Fibroblast of lung (primary cell): ENCODE measurements at regions not wholly inside any gene's neighbourhood (a gene's known extent, or its start where the extent isn't known, plus 50 kb on each side); places are given as distances from the start of the nearest gene placed in this dataset.

Experiments used
- DNase-seq, 2 donors: peaks; one replicate each; pipeline versions ENCODE4 v3.0.0 to v3.0.0-alpha.2; 2010; ENCODE audit warnings: low read depth in 2 of 2
- H2AFZ ChIP-seq: 2 replicates; pipeline ENCODE4 v1.5.1; 2012; ENCODE audit warnings: low read length, control low read depth, inconsistent platforms
- H3K27ac ChIP-seq: 2 replicates; pipeline ENCODE4 v1.5.1; 2011; ENCODE audit warnings: low read length, control low read depth; ENCODE audit not compliant: insufficient read depth
- H3K27me3 ChIP-seq: 2 replicates; pipeline ENCODE4 v1.5.1; 2011; ENCODE audit warnings: mild to moderate bottlenecking, low read length; ENCODE audit not compliant: control insufficient read depth, insufficient read depth
- H3K36me3 ChIP-seq: 2 replicates; pipeline ENCODE4 v1.5.1; 2011; ENCODE audit warnings: low read length; ENCODE audit not compliant: control insufficient read depth, insufficient read depth
- H3K4me1 ChIP-seq: 2 replicates; pipeline ENCODE4 v1.5.1; 2011; ENCODE audit warnings: low read length; ENCODE audit not compliant: control insufficient read depth, insufficient read depth; ENCODE audit errors: extremely low read depth
- H3K4me2 ChIP-seq: 2 replicates; pipeline ENCODE4 v1.5.1; 2011; ENCODE audit warnings: low read length, control low read depth; ENCODE audit not compliant: insufficient read depth; ENCODE audit errors: extremely low read depth
- H3K4me3 ChIP-seq, 4 experiments: fragments of 200-600 bp in 1 of 4; sonication (generic) in 1 of 4; replicated peaks in 1 of 4; 2 replicates each; pipeline ENCODE4 v1.5.1; 2011 to 2016; ENCODE audit warnings: low read length in 4 of 4, low read depth in 3 of 4, mild to moderate bottlenecking in 3 of 4, control low read depth in 2 of 4, inconsistent platforms in 1 of 4, mixed read lengths in 1 of 4; ENCODE audit not compliant: insufficient read depth in 1 of 4; ENCODE audit errors: control extremely low read depth in 1 of 4
- H3K79me2 ChIP-seq: 2 replicates; pipeline ENCODE4 v1.5.1; 2012; ENCODE audit warnings: mild to moderate bottlenecking, low read length, inconsistent platforms; ENCODE audit not compliant: control insufficient read depth, insufficient read depth
- H3K9ac ChIP-seq: 2 replicates; pipeline ENCODE4 v1.5.1; 2011; ENCODE audit warnings: mild to moderate bottlenecking, low read length, control low read depth; ENCODE audit not compliant: insufficient read depth
- H3K9me3 ChIP-seq: 2 replicates; pipeline ENCODE4 v1.5.1; 2012; ENCODE audit warnings: low read depth, low read length; ENCODE audit not compliant: control insufficient read depth, insufficient read depth
- H4K20me1 ChIP-seq: 2 replicates; pipeline ENCODE4 v1.5.1; 2011; ENCODE audit warnings: low read length; ENCODE audit not compliant: control insufficient read depth, insufficient read depth; ENCODE audit errors: extremely low read depth
- EZH2 ChIP-seq: IDR thresholded peaks from 2 replicates; pipeline ENCODE4 v1.5.1; 2012; ENCODE audit warnings: low read length, control low read depth, mild to moderate bottlenecking; ENCODE audit errors: missing control alignments
- TF ChIP-seq, protein P1 (sequence below), 2 donors: IDR thresholded peaks in 1 of 2; conservative IDR thresholded peaks in 1 of 2; 1 replicate in 1 of 2; 2 replicates in 1 of 2; pipeline ENCODE4 v1.5.1; 2011 to 2012; ENCODE audit warnings: low read length in 2 of 2, control low read depth in 1 of 2, inconsistent platforms in 1 of 2, low read depth in 1 of 2, mild to moderate bottlenecking in 1 of 2

DNA sequence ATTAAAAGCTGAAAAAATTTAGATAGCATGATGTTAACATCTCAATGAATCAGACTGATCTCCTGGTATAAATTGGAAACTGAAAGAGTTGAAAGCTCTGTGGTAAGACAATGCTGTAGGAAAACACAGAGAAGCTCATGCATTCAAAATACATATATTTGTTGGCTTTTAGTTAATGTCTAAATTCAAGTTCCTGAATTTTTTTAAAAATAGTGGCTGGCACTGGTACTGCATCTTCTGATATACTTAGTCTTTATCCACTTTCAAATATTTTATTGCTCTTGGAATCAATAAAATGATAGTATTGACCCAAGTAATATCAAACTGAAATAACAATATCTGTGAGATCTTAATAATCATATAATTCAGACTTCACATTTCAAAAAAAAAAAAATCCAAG, 151.4 kb upstream of the FIGN start:
- no peak overlapping the region for H3K4me3 ChIP-seq
- DNase-seq: no peak
- no peak overlapping the region for H3K9ac ChIP-seq
- TF ChIP-seq, protein P1, sequence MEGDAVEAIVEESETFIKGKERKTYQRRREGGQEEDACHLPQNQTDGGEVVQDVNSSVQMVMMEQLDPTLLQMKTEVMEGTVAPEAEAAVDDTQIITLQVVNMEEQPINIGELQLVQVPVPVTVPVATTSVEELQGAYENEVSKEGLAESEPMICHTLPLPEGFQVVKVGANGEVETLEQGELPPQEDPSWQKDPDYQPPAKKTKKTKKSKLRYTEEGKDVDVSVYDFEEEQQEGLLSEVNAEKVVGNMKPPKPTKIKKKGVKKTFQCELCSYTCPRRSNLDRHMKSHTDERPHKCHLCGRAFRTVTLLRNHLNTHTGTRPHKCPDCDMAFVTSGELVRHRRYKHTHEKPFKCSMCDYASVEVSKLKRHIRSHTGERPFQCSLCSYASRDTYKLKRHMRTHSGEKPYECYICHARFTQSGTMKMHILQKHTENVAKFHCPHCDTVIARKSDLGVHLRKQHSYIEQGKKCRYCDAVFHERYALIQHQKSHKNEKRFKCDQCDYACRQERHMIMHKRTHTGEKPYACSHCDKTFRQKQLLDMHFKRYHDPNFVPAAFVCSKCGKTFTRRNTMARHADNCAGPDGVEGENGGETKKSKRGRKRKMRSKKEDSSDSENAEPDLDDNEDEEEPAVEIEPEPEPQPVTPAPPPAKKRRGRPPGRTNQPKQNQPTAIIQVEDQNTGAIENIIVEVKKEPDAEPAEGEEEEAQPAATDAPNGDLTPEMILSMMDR (conservative IDR thresholded peaks at IDR 0.05 in 1 of 2, IDR thresholded peaks at IDR 0.05 in 1 of 2; ENCODE audit: low read depth in 1 of 2, low read length in 2 of 2): peak in 1 of 2 donors; percentile 16
- no peak for TF ChIP-seq EZH2
- no peak overlapping the region for H2AFZ ChIP-seq
- H3K27me3 ChIP-seq: no peaks in the 10 kb centered on the region
- H3K4me1 ChIP-seq: no peaks in the 10 kb centered on the region
- no peak overlapping the region for H3K27ac ChIP-seq
- H3K79me2 ChIP-seq: no peaks in the 10 kb centered on the region
- H3K9me3 ChIP-seq: no peaks in the 10 kb centered on the region
- no peaks in the 10 kb centered on the region for H3K36me3 ChIP-seq
- no peak overlapping the region for H3K4me2 ChIP-seq
- no peaks in the 10 kb centered on the region for H4K20me1 ChIP-seq

DNA sequence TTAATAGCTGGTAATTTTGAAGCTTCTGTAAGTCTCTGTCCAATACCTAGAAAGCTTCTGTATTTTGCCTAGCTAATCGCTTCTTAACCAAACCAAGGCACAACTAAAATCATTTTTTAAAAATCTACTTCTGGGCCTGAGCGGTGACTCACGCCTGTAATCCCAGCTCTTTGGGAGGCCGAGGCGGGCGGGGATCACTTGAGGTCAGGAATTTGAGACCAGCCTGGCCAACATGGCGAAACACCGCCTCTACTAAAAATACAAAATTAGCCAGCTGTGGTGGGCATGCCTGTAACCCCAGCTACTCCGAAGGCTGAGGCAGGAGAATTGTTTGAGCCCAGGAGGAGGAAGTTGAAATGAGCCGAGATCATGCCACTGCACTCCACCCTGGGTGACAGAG, 148.6 kb upstream of the FIGN start:
- Histone ChIP-seq H3K9me3 (no peaks in the 10 kb centered on the region), H3K27ac (no peak overlapping the region), H3K4me1 (no peaks in the 10 kb centered on the region), H2AFZ (no peak overlapping the region), H3K9ac (no peak overlapping the region), H3K4me3 (no peak overlapping the region), H4K20me1 (no peaks in the 10 kb centered on the region), H3K4me2 (no peak overlapping the region), H3K27me3 (no peaks in the 10 kb centered on the region), H3K79me2 (no peaks in the 10 kb centered on the region), H3K36me3 (no peaks in the 10 kb centered on the region)
- peak in 1 of 2 donors; percentile 7 for DNase-seq
- TF ChIP-seq EZH2: no peak
- TF ChIP-seq, protein P1 (conservative IDR thresholded peaks at IDR 0.05 in 1 of 2, IDR thresholded peaks at IDR 0.05 in 1 of 2; ENCODE audit: low read depth in 1 of 2, low read length in 2 of 2): no peak

DNA sequence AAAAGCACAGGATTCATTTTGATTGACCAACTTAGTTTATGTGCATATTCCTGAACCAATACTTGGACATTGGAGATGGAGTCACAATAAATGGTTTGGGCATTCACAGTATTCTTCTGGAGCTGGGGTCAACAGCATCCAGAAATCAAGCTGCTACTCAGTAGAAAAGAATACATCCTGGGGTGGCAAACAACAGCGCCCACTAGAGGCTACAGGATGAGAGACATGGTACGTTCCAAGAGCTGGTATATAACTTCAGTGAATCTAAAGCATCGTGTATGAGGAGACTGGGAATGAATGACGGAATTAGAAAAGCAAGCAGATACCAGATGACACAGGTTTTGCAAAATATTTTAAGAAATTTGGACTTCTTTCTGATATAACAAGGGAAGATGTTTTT, 142.9 kb upstream of the FIGN start:
- H3K4me1 ChIP-seq: no peaks in the 10 kb centered on the region
- H3K27ac ChIP-seq: no peak overlapping the region
- no peaks in the 10 kb centered on the region for H3K79me2 ChIP-seq
- H3K36me3 ChIP-seq: no peaks in the 10 kb centered on the region
- no peak overlapping the region for H3K4me3 ChIP-seq
- H3K9ac ChIP-seq: no peak overlapping the region
- no peaks in the 10 kb centered on the region for H3K9me3 ChIP-seq
- DNase-seq: peak in 1 of 2 donors; percentile 39
- no peaks in the 10 kb centered on the region for H4K20me1 ChIP-seq
- TF ChIP-seq, protein P1 (conservative IDR thresholded peaks at IDR 0.05 in 1 of 2, IDR thresholded peaks at IDR 0.05 in 1 of 2; ENCODE audit: low read depth in 1 of 2, low read length in 2 of 2): peak; percentile 49 to 64
- no peak for TF ChIP-seq EZH2
- H2AFZ ChIP-seq: no peak overlapping the region
- no peaks in the 10 kb centered on the region for H3K27me3 ChIP-seq
- no peak overlapping the region for H3K4me2 ChIP-seq
